KBM-7 (cell line): ENCODE measurements at regions not wholly inside any gene's neighbourhood (a gene's known extent, or its start where the extent isn't known, plus 50 kb on each side); places are given as distances from the start of the nearest gene placed in this dataset.
"Not testable (repeated sequence)": the region's sequence is repeated elsewhere in the genome, so short reads cannot be mapped to it uniquely, and the experiment has no call there.

ENCODE experiments used
- DNase-seq: peaks from one replicate; pipeline ENCODE4 v3.0.0-alpha.2; 2015
- in situ Hi-C: fragments of 300-500 bp; cut with MboI; formaldehyde crosslinking; loops from 2 replicates; pipeline ENCODE4 v1.14.3; 2020; ENCODE audit warnings: low sequenced_read_pairs, low pct_unique_long_range_greater_than_20kb, mixed read lengths

DNA sequence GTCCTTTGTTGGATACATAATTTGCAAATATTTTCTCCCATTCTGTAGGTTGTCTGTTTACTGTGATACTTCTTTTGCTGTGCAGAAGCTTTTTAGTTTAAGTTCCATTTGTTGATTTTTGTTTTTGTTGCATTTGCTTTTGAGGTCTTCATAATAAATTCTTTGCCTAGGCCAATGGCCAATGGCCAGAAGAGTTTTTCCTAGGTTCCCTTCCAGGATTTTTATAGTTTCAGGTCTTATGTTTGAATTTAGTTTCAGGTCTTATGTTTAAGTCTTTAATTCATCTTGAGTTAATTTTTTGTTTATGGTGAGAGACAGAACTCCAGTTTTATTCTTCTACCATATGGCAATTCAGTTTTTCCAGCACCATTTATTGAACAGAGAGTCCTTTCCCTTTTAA is 90.1 kb upstream of the GOT2 start:
- in situ Hi-C loops: no loop called here

DNA sequence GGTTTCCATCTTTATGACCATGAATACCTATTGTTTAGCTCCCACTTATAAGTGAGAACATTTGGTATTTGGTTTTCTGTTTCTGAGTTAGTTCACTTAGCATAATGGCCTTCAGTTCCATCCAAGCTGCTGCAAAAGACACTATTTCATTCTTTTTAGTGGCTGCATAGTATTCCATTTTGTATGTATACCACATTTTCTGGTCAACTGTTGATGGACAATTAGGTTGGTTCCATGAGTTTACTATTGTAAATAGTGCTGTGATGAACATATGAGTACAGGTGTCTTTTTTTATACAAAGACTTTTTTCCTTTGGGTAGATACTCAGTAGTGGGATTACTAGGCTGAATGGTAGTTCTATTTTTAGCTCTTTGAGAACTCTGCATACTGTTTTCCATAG is 87.8 kb upstream of the GOT2 start:
- in situ Hi-C loops: no loop called here

More for the DNA sequence above, 90.1 kb upstream of the GOT2 start:
- no peak for DNase-seq

DNA sequence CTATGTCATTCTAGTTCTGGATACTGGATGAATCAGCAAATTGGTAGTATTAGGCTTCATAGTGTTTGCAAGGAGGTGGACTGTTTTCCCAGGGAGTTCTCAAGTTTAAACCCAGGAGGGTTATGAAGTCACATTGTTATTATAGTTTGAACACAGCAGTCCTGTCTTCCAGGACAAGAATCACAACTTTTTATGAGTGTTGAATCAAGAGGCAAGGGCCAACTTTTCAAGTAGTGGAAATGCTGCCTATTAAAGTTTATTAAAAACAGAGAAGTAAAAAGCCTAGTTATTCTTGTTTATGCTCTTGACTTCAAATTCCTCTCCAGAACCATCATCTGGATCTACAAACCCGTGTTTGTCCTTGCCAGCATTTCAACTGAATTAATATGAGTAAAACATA is 86.3 kb upstream of the GOT2 start:
- in situ Hi-C loops: no loop called here
- DNase-seq: no peak

More for the DNA sequence above, 87.8 kb upstream of the GOT2 start:
- no peak for DNase-seq

DNA sequence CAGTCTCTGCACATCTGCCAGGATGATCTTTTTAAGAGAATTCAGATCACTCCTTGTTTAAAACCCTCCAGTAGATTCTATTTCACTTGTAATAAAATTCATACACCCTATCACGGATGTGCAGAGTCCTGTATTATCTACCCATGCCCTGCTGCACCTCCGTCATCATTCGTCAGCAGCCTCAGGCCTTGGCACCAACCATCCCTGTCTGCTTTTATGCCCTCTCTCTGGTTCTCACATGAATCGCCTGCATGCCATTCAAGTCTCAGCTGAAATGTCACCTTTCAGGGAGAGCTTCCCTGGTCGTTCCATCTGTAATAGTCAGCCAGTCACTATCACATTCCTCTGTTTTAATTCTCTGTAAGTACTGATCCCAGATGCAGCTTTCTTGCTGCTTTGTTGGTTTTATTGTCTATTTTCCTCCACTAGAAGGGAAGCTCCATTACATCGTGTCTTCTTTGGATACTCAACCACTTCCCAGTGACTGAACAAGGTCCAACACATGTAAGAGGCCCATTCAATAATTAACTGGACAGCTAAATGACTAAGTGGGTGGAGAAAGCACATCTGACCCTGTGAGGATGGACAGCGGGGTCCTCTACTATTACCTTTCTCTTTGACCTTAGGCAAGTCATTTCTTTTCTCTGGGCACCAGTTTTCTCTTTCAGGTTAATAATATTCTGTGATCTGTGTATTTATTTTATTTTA is 81.2 kb upstream of the GOT2 start:
- no peak for DNase-seq
- in situ Hi-C loops: no loop called here

DNA sequence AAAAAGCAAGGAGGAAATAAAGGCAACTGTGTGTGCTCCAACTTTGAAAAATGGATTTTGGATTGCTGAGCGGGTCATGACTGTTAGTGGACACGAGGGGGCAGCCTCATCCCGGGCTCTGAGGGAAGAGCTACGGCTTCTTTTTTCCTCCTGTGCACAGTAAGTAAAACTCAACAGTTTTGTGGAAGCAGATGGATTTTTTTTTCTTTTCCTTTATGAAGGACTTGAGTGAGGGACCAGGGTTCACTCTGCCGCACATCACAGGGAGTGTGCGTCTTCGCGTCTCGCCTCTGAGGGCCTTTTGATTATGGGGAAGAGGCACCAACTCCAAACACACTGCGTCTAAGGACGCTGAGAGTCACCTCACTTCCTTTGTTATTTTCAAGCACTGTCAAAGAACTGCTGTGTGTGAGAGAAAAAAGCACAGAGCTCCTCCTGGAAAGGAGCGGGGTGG is 80.3 kb upstream of the GOT2 start:
- peak; percentile 62 for DNase-seq
- in situ Hi-C loops: no loop called here

DNA sequence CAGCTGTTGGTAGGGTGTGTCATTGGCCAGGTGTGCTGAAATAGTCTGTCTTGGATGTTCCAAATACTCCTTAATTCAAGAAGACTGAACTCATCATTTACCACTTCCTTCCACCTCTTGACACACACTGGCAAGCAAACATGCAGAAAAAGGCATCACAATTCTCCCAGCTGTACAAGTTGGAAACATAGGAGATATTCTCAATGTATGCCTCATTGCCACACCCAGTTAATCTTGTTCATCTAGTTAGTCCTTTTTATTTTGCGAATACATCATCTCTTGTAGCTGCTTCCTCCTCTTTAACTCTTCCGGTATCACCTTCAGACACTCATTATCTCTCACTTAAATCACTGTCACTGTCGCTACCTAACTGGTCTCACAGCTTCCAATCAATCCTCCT is 75.1 kb upstream of the GOT2 start:
- DNase-seq: no peak
- in situ Hi-C loops: no loop called here

DNA sequence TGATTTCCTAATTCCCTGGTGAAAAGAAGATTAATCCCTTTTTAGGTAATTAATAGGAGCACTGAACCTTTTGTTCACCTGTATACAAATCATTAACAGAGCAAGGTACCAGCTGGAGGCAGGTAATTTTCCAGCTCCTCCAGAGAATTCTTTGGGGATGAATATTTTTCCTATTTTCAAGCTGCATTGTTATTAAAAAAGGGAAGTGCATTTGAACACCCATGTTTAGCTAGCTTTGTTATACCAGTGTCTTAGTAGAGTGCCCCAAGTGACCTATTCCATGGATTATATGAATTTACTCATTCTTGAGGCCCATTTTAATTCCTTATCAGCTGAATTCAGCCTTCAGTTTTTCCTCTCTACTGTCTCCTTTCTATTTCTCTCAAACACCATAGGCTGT is 73.2 kb upstream of the GOT2 start:
- in situ Hi-C loops: no loop called here

DNA sequence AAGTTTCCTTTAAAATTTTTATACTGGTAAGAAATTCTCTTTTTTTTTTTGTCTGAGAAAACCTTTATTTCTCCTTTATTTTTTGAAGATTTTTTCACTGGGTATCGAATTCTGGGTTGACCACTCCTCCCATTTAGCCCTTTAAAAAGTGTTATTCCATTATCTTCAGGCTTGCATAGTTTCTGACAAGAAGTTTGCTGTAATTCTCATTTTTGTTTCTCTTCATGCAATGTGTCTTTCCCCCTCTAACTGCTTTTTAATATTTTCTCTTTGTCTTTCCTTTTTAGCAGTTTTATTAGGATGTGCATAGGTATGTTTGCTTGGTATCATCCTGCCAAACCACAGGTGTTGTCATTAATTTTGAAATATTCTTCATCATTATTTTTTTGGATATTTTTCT is 67.7 kb upstream of the GOT2 start:
- in situ Hi-C loops: no loop called here

More for the DNA sequence above, 73.2 kb upstream of the GOT2 start:
- DNase-seq: no peak

DNA sequence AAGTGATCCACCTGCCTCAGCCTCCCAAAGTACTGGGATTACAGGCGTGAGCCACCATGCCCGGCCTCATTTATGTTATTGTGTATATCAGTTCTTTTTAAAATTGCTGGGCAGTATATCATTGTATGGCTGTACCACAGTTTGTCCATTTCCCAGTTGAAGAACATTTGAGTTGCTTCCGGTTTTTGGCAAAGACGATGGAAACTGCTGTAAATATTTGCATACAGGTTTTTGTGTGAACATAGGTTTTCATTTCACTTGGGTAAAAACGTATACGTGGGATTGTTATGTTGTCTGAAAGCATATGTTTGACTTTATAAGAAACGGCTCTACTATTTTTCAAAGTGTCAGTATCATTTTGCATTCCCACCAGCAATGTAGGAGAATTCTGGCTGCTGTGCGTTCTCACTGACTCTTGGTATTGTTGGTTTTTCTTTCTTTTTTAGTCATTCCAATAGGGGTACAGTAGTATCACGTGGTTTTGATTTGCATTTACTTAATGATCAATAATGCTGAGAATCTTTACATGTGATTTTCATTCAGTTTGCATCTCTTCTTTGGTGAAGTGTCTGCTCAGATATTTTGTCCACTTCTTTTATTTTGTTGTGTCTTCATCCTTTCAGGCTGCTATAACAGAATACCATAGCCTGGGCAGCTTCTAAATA is 63.2 kb upstream of the GOT2 start:
- in situ Hi-C loops: no loop called here
- DNase-seq: no peak

More for the DNA sequence above, 67.7 kb upstream of the GOT2 start:
- no peak for DNase-seq

DNA sequence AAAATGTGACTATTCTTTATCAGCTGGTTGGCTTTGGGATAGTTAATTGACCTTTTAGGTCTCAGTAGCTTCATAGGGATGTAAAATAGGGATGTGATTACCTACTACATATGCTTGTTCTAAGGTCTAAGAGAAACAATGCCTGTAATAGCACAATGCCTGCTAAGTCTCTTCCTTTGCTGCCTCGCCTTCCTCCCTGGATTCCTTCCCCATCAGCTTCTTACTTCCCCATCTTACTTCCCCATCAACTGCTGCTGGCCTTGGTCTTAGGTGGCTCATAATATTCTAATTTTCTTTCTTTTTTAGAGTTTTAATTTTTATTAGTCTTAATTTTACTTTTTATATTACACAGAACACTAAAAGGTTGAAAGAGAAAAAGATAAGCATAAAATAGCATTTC is 59.2 kb upstream of the GOT2 start:
- in situ Hi-C loops: no loop called here
- DNase-seq: peak; percentile 11

DNA sequence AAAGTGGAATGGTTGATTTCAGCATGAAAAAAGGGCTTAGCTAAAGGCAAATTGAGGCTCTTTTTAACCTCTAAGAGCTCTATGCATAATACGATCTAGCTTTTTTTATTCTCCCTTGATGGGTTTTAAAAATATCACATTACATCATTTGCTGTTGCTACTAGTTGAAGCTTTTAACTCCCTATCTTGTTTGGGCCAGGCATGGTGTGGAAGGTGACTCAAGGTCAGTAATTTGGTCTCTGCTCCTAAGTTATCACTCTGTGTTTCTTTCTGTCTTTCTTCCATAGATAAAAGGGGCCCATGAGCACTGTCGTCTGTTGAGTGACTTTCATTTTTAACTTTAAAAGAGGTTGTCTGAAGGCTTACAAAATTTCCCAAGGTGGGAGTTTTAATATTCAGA is 58.1 kb upstream of the GOT2 start:
- DNase-seq: no peak
- in situ Hi-C loops: no loop called here

DNA sequence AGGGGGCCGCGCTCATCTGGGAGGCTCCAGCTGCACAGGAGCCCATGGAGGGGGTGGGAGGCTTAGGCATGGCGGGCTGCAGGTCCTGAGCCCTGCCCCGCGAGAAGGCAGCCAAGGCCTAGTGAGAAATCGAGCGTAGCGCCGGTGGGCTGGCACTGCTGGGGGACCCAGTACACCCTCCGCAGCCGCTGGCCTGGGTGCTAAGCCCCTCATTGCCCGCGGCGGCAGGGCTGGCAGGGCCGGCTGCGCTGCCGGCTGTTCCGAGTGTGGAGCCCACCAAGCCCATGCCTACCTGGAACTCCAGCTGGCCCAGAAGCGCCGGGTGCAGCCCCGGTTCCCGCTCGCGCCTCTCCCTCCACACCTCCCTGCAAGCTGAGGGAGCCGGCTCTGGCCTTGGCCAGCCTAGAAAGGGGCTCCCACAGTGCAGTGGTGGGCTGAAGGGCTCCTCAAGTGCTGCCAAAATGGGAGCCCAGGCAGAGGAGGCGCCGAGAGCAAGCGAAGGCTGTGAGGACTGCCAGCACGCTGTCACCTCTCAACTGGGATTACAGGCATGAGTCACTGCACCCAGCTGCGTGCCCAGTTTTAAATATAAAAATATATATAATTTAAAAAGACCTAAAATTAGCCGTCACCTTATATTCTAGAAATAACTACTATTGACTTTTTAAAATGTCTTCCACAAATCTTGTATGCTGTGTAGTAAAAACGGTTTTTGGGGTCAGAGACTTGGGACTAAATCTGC is 56.9 kb upstream of the GOT2 start:
- in situ Hi-C loops, DNase-seq: not testable (repeated sequence)

DNA sequence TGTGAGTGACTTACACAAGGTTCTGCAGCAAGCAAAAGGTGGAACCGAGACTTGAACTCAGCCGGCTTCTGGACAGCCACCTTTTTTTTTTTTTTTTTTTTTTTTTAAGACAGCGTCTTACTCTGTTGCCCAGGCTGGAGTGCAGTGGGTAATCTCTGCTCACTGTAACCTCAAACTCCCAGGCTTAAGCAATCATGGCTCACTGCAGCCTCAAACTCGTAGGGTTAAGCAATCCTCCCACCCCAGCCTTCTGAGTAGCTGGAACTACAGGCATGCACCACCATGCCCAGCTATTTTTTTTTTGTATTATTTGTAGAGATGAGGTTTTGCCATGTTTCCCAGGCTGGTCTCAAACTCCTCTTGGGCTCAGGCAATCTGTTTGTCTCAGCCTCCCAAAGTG is 55.2 kb upstream of the GOT2 start:
- DNase-seq: no peak
- in situ Hi-C loops: no loop called here
